ENCODE measurements at regions not wholly inside any gene's neighbourhood (a gene's known extent, or its start where the extent isn't known, plus 50 kb on each side); places are given as distances from the start of the nearest gene placed in this dataset.

DNA sequence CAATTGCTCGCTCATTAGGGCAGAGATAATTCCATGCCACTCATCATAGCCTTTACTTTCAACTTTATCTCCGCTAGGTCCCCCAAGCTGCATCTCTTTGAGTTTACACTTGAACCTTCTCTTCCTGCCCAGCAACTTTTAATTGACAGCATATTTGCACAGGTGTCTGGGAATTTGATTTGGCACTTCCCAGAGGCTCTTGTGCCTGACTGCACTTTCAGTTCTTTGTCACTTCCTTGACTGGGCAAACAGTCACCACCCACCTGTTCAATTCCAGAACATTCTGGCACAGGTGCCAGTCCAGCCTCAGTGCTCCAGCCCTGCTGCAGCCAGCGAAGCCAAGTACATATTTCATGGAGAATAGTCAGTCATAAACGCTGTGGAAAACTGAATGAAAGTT, 110.1 kb upstream of the LRIG3 start:
- DNase-seq (ENCODE audit: low read depth, low spot score), result no peak
- TF ChIP-seq, protein P1, sequence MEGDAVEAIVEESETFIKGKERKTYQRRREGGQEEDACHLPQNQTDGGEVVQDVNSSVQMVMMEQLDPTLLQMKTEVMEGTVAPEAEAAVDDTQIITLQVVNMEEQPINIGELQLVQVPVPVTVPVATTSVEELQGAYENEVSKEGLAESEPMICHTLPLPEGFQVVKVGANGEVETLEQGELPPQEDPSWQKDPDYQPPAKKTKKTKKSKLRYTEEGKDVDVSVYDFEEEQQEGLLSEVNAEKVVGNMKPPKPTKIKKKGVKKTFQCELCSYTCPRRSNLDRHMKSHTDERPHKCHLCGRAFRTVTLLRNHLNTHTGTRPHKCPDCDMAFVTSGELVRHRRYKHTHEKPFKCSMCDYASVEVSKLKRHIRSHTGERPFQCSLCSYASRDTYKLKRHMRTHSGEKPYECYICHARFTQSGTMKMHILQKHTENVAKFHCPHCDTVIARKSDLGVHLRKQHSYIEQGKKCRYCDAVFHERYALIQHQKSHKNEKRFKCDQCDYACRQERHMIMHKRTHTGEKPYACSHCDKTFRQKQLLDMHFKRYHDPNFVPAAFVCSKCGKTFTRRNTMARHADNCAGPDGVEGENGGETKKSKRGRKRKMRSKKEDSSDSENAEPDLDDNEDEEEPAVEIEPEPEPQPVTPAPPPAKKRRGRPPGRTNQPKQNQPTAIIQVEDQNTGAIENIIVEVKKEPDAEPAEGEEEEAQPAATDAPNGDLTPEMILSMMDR (IDR thresholded peaks at IDR 0.05; ENCODE audit: low read depth, low read length), result no peak
- H3K4me3 ChIP-seq (ENCODE audit: low read depth, low read length), result no peak overlapping the region
- in situ Hi-C loops (cut with HindIII; ENCODE audit: low sequenced_read_pairs), result no loop called here

DNA sequence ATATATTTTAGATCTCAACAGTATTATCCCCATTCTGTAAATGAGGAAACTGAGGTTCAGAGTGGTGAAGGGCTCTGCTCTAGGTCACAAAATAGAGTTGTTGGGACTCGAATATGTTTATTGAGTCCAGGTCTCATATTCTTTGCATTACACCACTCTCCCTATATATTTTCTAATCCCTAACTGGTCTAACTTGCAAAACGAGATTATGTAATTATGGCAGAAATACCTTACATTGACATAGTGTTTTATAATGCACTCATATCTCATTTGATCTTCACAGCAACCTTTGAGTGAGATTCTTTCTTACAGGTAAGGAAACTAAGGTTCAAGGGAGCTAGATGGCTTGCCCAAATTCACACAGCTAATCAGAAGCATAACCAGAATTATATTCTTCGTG, 106.9 kb upstream of the LRIG3 start:
- DNase-seq (ENCODE audit: low read depth, low spot score), result no peak
- in situ Hi-C loops (cut with HindIII; ENCODE audit: low sequenced_read_pairs), result no loop called here
- TF ChIP-seq, protein P1 (IDR thresholded peaks at IDR 0.05; ENCODE audit: low read depth, low read length), result no peak
- no peak overlapping the region for H3K4me3 ChIP-seq (ENCODE audit: low read depth, low read length)

DNA sequence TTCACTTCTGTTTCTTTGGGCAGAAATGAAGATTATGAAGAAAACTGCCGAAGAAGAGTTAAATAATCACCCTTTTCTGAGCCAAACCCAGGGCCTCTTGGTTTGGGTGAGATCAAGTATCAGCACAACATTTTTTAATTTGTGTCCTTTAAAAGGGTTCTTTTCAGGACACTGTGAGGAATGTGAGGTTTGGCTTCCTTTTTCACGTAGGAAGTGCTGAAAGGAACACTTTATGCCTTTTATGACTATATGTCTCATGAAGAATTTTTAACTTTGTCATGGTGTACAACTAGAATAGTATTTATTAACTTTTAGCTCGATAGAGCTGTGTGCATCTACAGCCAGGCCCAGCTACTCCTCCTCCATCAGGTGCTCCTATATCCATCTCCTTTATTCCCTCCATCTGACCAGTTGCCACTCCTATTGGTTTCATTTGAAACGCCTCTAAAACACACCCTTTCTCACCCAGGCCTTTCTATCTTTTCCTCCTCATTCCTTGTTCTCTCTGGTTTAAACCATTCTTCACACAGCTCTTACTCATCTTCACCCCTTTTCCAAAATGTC, 103.6 kb upstream of the LRIG3 start:
- no peak overlapping the region for H3K4me3 ChIP-seq (ENCODE audit: low read depth, low read length)
- in situ Hi-C loops (cut with HindIII; ENCODE audit: low sequenced_read_pairs), result no loop called here
- no peak for DNase-seq (ENCODE audit: low read depth, low spot score)
- TF ChIP-seq, protein P1 (IDR thresholded peaks at IDR 0.05; ENCODE audit: low read depth, low read length), result no peak

DNA sequence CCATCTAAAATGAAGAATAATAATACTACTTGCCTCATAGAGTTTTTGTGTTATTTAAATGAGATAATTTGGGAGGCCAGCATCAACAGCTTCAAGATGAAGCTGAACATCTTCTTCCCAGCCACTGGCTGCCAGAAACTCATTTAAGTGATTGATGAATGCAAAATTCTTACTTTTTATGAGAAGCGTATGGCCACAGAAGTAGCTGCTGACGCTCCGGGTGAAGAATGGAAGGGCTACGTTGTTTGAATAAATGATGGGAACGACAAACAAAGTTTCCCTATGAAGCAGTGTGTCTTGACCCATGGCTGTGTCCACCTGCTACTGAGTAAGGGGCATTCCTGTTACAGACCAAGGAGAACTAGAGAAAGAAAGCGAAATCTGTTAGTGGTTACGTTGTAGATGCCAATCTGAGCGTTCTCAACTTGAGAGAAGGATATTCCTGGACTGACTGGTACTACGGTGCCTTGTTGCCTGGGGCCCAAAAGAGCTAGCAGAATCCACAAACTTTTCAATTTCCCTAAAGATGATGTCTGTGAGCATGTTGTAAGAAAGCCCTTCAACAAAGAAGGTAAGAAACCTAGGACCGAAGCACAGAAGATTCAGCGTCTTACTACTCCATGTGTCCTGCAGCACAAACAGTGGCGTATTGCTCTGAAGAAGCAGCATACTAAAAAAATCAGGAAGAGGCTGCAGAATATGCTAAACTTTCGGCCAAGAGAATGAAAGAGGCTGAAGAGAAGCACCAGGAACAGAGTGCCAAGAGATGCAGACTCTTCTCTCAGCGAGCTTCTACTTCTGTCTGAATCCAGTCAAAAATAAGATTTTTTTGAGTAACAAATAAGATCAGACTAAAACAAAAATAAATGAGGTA, 100.0 kb upstream of the LRIG3 start:
- TF ChIP-seq, protein P1 (IDR thresholded peaks at IDR 0.05; ENCODE audit: low read depth, low read length), result no peak
- in situ Hi-C loops (cut with HindIII; ENCODE audit: low sequenced_read_pairs), result no loop called here

DNA sequence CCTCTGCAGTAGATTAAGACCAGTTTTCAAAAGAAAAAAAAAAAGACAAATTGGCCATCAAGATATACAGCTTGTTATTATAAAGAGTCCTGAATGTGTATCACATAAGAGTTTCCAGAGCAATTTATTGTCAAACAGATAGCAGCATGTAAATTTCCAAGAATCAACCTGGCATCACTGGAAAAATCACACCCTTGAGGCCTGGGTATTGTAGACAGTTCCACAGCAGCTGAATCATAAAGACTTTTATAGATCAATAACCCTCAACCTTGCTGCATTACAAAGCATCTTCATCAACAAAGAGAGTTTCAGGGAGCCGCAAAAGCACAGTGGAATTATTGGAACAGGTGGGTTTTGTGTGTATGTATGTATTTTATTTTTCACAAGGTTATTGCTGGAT, 94.6 kb upstream of the LRIG3 start:
- in situ Hi-C loops (cut with HindIII; ENCODE audit: low sequenced_read_pairs), result no loop called here
- TF ChIP-seq, protein P1 (IDR thresholded peaks at IDR 0.05; ENCODE audit: low read depth, low read length), result no peak
- no peak overlapping the region for H3K4me3 ChIP-seq (ENCODE audit: low read depth, low read length)
- DNase-seq (ENCODE audit: low read depth, low spot score), result no peak

More for the DNA sequence above, 100.0 kb upstream of the LRIG3 start:
- DNase-seq (ENCODE audit: low read depth, low spot score), result no peak
- no peak overlapping the region for H3K4me3 ChIP-seq (ENCODE audit: low read depth, low read length)

DNA sequence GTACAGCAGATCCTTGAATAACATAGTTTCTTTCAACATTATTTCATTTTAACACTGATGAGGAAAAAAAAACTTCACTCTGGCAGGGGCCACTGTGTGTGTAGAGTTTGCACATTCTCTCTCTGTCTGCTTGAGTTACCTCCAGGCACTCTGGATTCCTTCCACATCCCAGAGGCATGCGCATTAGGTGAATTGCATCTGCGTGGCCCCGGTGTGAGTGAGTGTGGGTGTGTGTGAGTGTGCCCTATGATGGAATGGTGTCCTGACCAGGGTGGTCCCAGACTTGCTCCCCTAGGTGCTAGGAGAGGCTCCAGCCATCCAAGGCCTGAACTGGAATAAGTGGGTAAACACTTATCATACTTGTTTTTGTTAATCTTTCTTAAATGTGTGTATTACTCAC, 90.6 kb upstream of the LRIG3 start:
- no peak overlapping the region for H3K4me3 ChIP-seq (ENCODE audit: low read depth, low read length)
- no peak for DNase-seq (ENCODE audit: low read depth, low spot score)
- TF ChIP-seq, protein P1 (IDR thresholded peaks at IDR 0.05; ENCODE audit: low read depth, low read length), result no peak
- in situ Hi-C loops (cut with HindIII; ENCODE audit: low sequenced_read_pairs), result no loop called here
